ENCODE measurements at regions not wholly inside any gene's neighbourhood (a gene's known extent, or its start where the extent isn't known, plus 50 kb on each side); places are given as distances from the start of the nearest gene placed in this dataset.

GRCh38 chr13:29947839-29948238 is 97.4 kb upstream of the UBL3 start:
- DNase-seq: no peak

- DNase-seq: no peak
Measured at GRCh38 chr13:29946093-29946492, 95.7 kb upstream of the UBL3 start.

GRCh38 chr13:29943686-29944085 is 93.3 kb upstream of the UBL3 start:
- DNase-seq: no peak

- DNase-seq: no peak
Measured at GRCh38 chr13:29943273-29943672, 92.9 kb upstream of the UBL3 start.

- DNase-seq: no peak
Measured at GRCh38 chr13:29940715-29941114, 90.3 kb upstream of the UBL3 start.

- DNase-seq: no peak
Measured at GRCh38 chr13:29939158-29939557, 88.7 kb upstream of the UBL3 start.

- no peak for DNase-seq
Measured at GRCh38 chr13:29937841-29938240, 87.4 kb upstream of the UBL3 start.

- no peak for DNase-seq
Measured at GRCh38 chr13:29937379-29937778, 87.0 kb upstream of the UBL3 start.

GRCh38 chr13:29936956-29937355 is 86.5 kb upstream of the UBL3 start:
- no peak for DNase-seq

- no peak for DNase-seq
Measured at GRCh38 chr13:29936051-29936813, 85.8 kb upstream of the UBL3 start.

- DNase-seq: no peak
Measured at GRCh38 chr13:29935309-29935981, 85.0 kb upstream of the UBL3 start.

- no peak for DNase-seq
Measured at GRCh38 chr13:29934531-29935308, 84.3 kb upstream of the UBL3 start.

- no peak for DNase-seq
Measured at GRCh38 chr13:29933401-29933800, 83.0 kb upstream of the UBL3 start.

- DNase-seq: no peak
Measured at GRCh38 chr13:29931696-29932095, 81.3 kb upstream of the UBL3 start.

- no peak for DNase-seq
Measured at GRCh38 chr13:29929062-29929847, 78.8 kb upstream of the UBL3 start.

- no peak for DNase-seq
Measured at GRCh38 chr13:29926098-29926476, 75.7 kb upstream of the UBL3 start.

- DNase-seq: peak; percentile 60
Measured at GRCh38 chr13:29925457-29926097, 75.2 kb upstream of the UBL3 start.

- DNase-seq: no peak
Measured at GRCh38 chr13:29924482-29925350, 74.3 kb upstream of the UBL3 start.

- DNase-seq: peak; percentile 49
Measured at GRCh38 chr13:29923554-29924481, 73.4 kb upstream of the UBL3 start.

- no peak for DNase-seq
Measured at GRCh38 chr13:29922896-29923295, 72.5 kb upstream of the UBL3 start.
